OCI-LY7 (cell line): ENCODE measurements at regions not wholly inside any gene's neighbourhood (a gene's known extent, or its start where the extent isn't known, plus 50 kb on each side); places are given as distances from the start of the nearest gene placed in this dataset.

Experiments
- BruUV-seq: library from RNA; stranded (reverse); fragments of 400-500 nt; replicated peaks from 2 replicates; lab custom pipeline; 2021; lab: Mats Ljungman, UMichigan
- CTCF ChIA-PET: fragments of 300-600 bp; sonication (Branson Sonifier 250); formaldehyde crosslinking; loops from one replicate; lab custom pipeline; 2022; ENCODE audit warnings: antibody characterized with exemption; ENCODE audit not compliant: unreplicated experiment; lab: Charles Lee
- POLR2A ChIA-PET: fragments of 300-600 bp; sonication (Branson Sonifier 250); formaldehyde crosslinking; loops from one replicate; lab custom pipeline; 2022; ENCODE audit warnings: antibody characterized with exemption; lab: Charles Lee
- DNase-seq: peaks from one replicate; pipeline ENCODE4 v3.0.0-alpha.2; 2015; ENCODE audit warnings: low spot score
- H2AFZ ChIP-seq: fragments of 200-600 bp; sonication (generic), shearing (Covaris generic); 2 replicates; pipeline ENCODE4 v1.6.1; 2014; ENCODE audit warnings: mild to moderate bottlenecking, antibody characterized with exemption, low read length, moderate library complexity
- H3K27ac ChIP-seq: fragments of 200-600 bp; sonication (generic); 2 replicates; pipeline ENCODE4 v1.5.1; 2014; ENCODE audit warnings: mixed run types, low read depth, mild to moderate bottlenecking, moderate library complexity, low read length, inconsistent platforms; ENCODE audit not compliant: poor library complexity, severe bottlenecking
- H3K36me3 ChIP-seq: fragments of 200-600 bp; sonication (generic); 2 replicates; pipeline ENCODE4 v1.6.1; 2014; ENCODE audit warnings: mild to moderate bottlenecking, antibody characterized with exemption, low read length, moderate library complexity, mixed read lengths; ENCODE audit not compliant: insufficient read depth
- H3K4me1 ChIP-seq: fragments of 200-600 bp; sonication (generic); 2 replicates; pipeline ENCODE4 v1.5.1; 2014; ENCODE audit warnings: mild to moderate bottlenecking, low read length; ENCODE audit not compliant: insufficient read depth, poor library complexity, severe bottlenecking
- H3K4me2 ChIP-seq: fragments of 200-600 bp; sonication (generic); 2 replicates; pipeline ENCODE4 v1.6.1; 2014; ENCODE audit warnings: mild to moderate bottlenecking, low read length
- H3K4me3 ChIP-seq: fragments of 200-600 bp; sonication (generic); 2 replicates; pipeline ENCODE4 v1.5.1; 2014; ENCODE audit warnings: mild to moderate bottlenecking, low read depth, low read length; ENCODE audit not compliant: poor library complexity, severe bottlenecking
- H3K79me2 ChIP-seq: fragments of 200-600 bp; sonication (generic); 2 replicates; pipeline ENCODE4 v1.6.1; 2016; ENCODE audit warnings: low read depth, mild to moderate bottlenecking, low read length, moderate library complexity, mixed read lengths; ENCODE audit not compliant: insufficient read depth
- H3K9me2 ChIP-seq: fragments of 200-600 bp; sonication (generic); 2 replicates; pipeline ENCODE4 v1.6.1; 2016; ENCODE audit warnings: mild to moderate bottlenecking, low read length, mixed read lengths; ENCODE audit not compliant: insufficient read depth
- H3K9me3 ChIP-seq: fragments of 200-600 bp; sonication (generic); 2 replicates; pipeline ENCODE4 v1.6.1; 2014; ENCODE audit warnings: mild to moderate bottlenecking, mixed run types, low read length, mixed read lengths
- H4K20me1 ChIP-seq: fragments of 200-600 bp; sonication (generic); 2 replicates; pipeline ENCODE4 v1.6.1; 2014; ENCODE audit warnings: mild to moderate bottlenecking, antibody characterized with exemption, low read length, moderate library complexity, mixed read lengths; ENCODE audit not compliant: insufficient read depth
- CTCF ChIP-seq: fragments of 200-600 bp; sonication (generic); conservative IDR thresholded peaks from 2 replicates; pipeline ENCODE4 v1.5.1; 2014; ENCODE audit warnings: mild to moderate bottlenecking, antibody characterized with exemption, low read length, moderate library complexity, mixed read lengths
- EZH2phosphoT487 ChIP-seq: fragments of 200-600 bp; sonication (generic); IDR thresholded peaks from 2 replicates; pipeline ENCODE4 v1.6.1; 2018; ENCODE audit warnings: low read depth, borderline replicate concordance, mild to moderate bottlenecking, mixed run types, antibody characterized with exemption, low read length, moderate library complexity, mixed read lengths
- intact Hi-C: fragments of 100-400 bp; cut with micrococcal nuclease; formaldehyde crosslinking; loops from one replicate; pipeline ENCODE4 v1.10.0; 2022; ENCODE audit not compliant: unreplicated experiment

GRCh38 chr12:53803194-53803593, 51.4 kb upstream of the CISTR start:
- POLR2A ChIA-PET, result interaction anchor here (0.6 to 2.0 kb wide), 2 partner anchors 11 to 181 kb away, joined by 3 to 5 read pairs; no protein-coding TSS in a partner anchor
- TF ChIP-seq CTCF (0 out of 2 replicates have a peak, but pooled peaks have one; percentile 2), EZH2phosphoT487 (no peak)
- Histone ChIP-seq H3K79me2 (no peaks in the 10 kb centered on the region), H3K36me3 (no peaks in the 10 kb centered on the region), H3K4me2 (no peak overlapping the region), H4K20me1 (no peaks in the 10 kb centered on the region), H3K27ac (no peak overlapping the region), H3K4me1 (no peaks in the 10 kb centered on the region), H3K9me3 (no peaks in the 10 kb centered on the region), H3K9me2 (no peaks in the 10 kb centered on the region), H2AFZ (no peak overlapping the region), H3K4me3 (no peak overlapping the region)
- CTCF ChIA-PET, result no interaction called here
- DNase-seq, result no peak
- no TSS peak for BruUV-seq
- intact Hi-C loops, result no loop called here

GRCh38 chr12:53803703-53804102, 51.9 kb upstream of the CISTR start:
- ChIA-PET POLR2A (interaction anchor here (2.0 kb wide), 1 partner anchor 10 kb away, joined by 5 read pairs; no protein-coding TSS in a partner anchor), CTCF (no interaction called here)
- no peaks in the 10 kb centered on the region for H3K9me2 ChIP-seq
- intact Hi-C loops, result no loop called here
- no peaks in the 10 kb centered on the region for H3K4me1 ChIP-seq
- no peaks in the 10 kb centered on the region for H3K36me3 ChIP-seq
- no peaks in the 10 kb centered on the region for H3K9me3 ChIP-seq
- no peak overlapping the region for H3K4me3 ChIP-seq
- no peaks in the 10 kb centered on the region for H4K20me1 ChIP-seq
- no peak overlapping the region for H2AFZ ChIP-seq
- BruUV-seq, result no TSS peak
- H3K4me2 ChIP-seq, result no peak overlapping the region
- H3K79me2 ChIP-seq, result no peaks in the 10 kb centered on the region
- no peak for TF ChIP-seq EZH2phosphoT487
- no peak for TF ChIP-seq CTCF
- DNase-seq, result no peak
- no peak overlapping the region for H3K27ac ChIP-seq

- H3K4me2 ChIP-seq, result no peak overlapping the region
- POLR2A ChIA-PET, result interaction anchor here (2.0 kb wide), 1 partner anchor 10 kb away, joined by 5 read pairs; no protein-coding TSS in a partner anchor
- no peak for DNase-seq
- H4K20me1 ChIP-seq, result no peaks in the 10 kb centered on the region
- TF ChIP-seq EZH2phosphoT487 (no peak), CTCF (no peak)
- intact Hi-C loops, result no loop called here
- H3K9me2 ChIP-seq, result no peaks in the 10 kb centered on the region
- no peak overlapping the region for H3K27ac ChIP-seq
- no peak overlapping the region for H2AFZ ChIP-seq
- no peaks in the 10 kb centered on the region for H3K79me2 ChIP-seq
- no peaks in the 10 kb centered on the region for H3K4me1 ChIP-seq
- no peaks in the 10 kb centered on the region for H3K36me3 ChIP-seq
- no TSS peak for BruUV-seq
- no peak overlapping the region for H3K4me3 ChIP-seq
- H3K9me3 ChIP-seq, result no peaks in the 10 kb centered on the region
- CTCF ChIA-PET, result no interaction called here
Observed at GRCh38 chr12:53804429-53804828, 52.6 kb upstream of the CISTR start.
